ENCODE measurements at regions not wholly inside any gene's neighbourhood (a gene's known extent, or its start where the extent isn't known, plus 50 kb on each side); places are given as distances from the start of the nearest gene placed in this dataset.

DNA sequence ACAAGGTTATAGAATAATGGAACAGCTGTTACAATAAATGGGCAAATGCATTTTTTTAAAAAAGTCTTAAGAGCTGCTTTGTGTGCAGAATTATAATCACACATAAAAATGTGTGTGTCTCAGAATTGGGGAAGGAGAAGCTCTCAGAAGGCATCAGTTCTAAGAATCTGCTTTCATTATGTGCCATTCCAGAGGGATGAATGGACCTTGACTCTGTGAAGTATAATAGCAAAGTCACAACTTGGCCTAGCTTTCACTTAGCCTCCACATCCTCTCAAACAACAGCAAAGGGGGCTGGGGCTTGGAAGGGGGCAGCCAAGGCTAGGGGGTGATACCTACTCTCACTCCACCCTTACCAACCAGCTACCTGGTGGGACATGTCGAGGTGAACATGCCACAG, 265.0 kb downstream of the CDC5L start (continued):
- TF ChIP-seq, protein P1, sequence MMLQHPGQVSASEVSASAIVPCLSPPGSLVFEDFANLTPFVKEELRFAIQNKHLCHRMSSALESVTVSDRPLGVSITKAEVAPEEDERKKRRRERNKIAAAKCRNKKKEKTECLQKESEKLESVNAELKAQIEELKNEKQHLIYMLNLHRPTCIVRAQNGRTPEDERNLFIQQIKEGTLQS (CRISPR knock-in tag; conservative IDR thresholded peaks at IDR 0.05): no peak

DNA sequence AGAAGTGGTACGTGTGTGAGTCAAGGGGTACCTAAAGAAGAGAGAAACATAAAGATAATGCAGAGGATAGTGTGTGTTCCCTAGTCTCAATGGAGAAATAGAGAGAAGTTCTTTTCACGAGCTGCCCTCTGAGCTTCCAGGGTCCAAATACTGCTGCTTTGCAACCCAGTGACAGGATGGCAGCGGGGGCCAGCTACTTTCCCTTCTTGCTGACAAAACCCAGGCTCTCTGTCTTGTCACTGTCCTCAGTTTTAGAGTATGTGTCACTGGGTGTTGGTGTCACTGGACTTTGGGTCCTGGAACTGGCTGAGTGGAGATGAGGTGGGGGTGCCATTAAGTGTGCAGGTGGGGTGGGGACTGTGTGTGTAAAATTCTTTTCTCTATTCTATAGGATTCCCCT, 265.6 kb downstream of the CDC5L start:
- Mint-ChIP-seq H3K36me3 (no peaks in the 10 kb centered on the region), H3K27ac (no peak overlapping the region), H3K9me3 (no peaks in the 10 kb centered on the region), H3K27me3 (ENCODE audit: low read depth) (no peaks in the 10 kb centered on the region), H3K4me3 (no peak overlapping the region), H3K4me1 (peaks cover 27% of the 10 kb centered on the region)
- ATAC-seq (no peak), DNase-seq (ENCODE audit: low spot score) (no peak)
- TF ChIP-seq, protein P2, sequence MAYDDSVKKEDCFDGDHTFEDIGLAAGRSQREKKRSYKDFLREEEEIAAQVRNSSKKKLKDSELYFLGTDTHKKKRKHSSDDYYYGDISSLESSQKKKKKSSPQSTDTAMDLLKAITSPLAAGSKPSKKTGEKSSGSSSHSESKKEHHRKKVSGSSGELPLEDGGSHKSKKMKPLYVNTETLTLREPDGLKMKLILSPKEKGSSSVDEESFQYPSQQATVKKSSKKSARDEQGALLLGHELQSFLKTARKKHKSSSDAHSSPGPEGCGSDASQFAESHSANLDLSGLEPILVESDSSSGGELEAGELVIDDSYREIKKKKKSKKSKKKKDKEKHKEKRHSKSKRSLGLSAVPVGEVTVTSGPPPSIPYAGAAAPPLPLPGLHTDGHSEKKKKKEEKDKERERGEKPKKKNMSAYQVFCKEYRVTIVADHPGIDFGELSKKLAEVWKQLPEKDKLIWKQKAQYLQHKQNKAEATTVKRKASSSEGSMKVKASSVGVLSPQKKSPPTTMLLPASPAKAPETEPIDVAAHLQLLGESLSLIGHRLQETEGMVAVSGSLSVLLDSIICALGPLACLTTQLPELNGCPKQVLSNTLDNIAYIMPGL (CRISPR knock-in tag; IDR thresholded peaks at IDR 0.05): no peak
- no peak for TF ChIP-seq FOXP1 (CRISPR knock-in tag; IDR thresholded peaks at IDR 0.05; ENCODE audit: borderline replicate concordance)
- TF ChIP-seq NR2C2 (CRISPR knock-in tag; IDR thresholded peaks at IDR 0.05): no peak
- TF ChIP-seq, protein P3, sequence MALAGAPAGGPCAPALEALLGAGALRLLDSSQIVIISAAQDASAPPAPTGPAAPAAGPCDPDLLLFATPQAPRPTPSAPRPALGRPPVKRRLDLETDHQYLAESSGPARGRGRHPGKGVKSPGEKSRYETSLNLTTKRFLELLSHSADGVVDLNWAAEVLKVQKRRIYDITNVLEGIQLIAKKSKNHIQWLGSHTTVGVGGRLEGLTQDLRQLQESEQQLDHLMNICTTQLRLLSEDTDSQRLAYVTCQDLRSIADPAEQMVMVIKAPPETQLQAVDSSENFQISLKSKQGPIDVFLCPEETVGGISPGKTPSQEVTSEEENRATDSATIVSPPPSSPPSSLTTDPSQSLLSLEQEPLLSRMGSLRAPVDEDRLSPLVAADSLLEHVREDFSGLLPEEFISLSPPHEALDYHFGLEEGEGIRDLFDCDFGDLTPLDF (CRISPR knock-in tag; IDR thresholded peaks at IDR 0.05): no peak
- TF ChIP-seq, protein P4, sequence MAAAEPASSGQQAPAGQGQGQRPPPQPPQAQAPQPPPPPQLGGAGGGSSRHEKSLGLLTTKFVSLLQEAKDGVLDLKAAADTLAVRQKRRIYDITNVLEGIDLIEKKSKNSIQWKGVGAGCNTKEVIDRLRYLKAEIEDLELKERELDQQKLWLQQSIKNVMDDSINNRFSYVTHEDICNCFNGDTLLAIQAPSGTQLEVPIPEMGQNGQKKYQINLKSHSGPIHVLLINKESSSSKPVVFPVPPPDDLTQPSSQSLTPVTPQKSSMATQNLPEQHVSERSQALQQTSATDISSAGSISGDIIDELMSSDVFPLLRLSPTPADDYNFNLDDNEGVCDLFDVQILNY (CRISPR knock-in tag; IDR thresholded peaks at IDR 0.05): no peak
- TF ChIP-seq ZNF671 (CRISPR knock-in tag; IDR thresholded peaks at IDR 0.05): no peak
- TF ChIP-seq CREB1 (CRISPR knock-in tag; IDR thresholded peaks at IDR 0.05): no peak
- no peak for TF ChIP-seq ZNF138 (CRISPR knock-in tag; conservative IDR thresholded peaks at IDR 0.05)
- TF ChIP-seq, protein P5, sequence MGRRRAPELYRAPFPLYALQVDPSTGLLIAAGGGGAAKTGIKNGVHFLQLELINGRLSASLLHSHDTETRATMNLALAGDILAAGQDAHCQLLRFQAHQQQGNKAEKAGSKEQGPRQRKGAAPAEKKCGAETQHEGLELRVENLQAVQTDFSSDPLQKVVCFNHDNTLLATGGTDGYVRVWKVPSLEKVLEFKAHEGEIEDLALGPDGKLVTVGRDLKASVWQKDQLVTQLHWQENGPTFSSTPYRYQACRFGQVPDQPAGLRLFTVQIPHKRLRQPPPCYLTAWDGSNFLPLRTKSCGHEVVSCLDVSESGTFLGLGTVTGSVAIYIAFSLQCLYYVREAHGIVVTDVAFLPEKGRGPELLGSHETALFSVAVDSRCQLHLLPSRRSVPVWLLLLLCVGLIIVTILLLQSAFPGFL (CRISPR knock-in tag; IDR thresholded peaks at IDR 0.05; ENCODE audit: borderline replicate concordance): no peak
- TF ChIP-seq NFE2L1 (CRISPR knock-in tag; IDR thresholded peaks at IDR 0.05): no peak
- TF ChIP-seq, protein P6, sequence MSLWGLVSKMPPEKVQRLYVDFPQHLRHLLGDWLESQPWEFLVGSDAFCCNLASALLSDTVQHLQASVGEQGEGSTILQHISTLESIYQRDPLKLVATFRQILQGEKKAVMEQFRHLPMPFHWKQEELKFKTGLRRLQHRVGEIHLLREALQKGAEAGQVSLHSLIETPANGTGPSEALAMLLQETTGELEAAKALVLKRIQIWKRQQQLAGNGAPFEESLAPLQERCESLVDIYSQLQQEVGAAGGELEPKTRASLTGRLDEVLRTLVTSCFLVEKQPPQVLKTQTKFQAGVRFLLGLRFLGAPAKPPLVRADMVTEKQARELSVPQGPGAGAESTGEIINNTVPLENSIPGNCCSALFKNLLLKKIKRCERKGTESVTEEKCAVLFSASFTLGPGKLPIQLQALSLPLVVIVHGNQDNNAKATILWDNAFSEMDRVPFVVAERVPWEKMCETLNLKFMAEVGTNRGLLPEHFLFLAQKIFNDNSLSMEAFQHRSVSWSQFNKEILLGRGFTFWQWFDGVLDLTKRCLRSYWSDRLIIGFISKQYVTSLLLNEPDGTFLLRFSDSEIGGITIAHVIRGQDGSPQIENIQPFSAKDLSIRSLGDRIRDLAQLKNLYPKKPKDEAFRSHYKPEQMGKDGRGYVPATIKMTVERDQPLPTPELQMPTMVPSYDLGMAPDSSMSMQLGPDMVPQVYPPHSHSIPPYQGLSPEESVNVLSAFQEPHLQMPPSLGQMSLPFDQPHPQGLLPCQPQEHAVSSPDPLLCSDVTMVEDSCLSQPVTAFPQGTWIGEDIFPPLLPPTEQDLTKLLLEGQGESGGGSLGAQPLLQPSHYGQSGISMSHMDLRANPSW (CRISPR knock-in tag; conservative IDR thresholded peaks at IDR 0.05; ENCODE audit: low read depth): no peak
- TF ChIP-seq RORB (CRISPR knock-in tag; IDR thresholded peaks at IDR 0.05): no peak
- no peak for TF ChIP-seq NR1H2 (CRISPR knock-in tag; IDR thresholded peaks at IDR 0.05)
- TF ChIP-seq, protein P7, sequence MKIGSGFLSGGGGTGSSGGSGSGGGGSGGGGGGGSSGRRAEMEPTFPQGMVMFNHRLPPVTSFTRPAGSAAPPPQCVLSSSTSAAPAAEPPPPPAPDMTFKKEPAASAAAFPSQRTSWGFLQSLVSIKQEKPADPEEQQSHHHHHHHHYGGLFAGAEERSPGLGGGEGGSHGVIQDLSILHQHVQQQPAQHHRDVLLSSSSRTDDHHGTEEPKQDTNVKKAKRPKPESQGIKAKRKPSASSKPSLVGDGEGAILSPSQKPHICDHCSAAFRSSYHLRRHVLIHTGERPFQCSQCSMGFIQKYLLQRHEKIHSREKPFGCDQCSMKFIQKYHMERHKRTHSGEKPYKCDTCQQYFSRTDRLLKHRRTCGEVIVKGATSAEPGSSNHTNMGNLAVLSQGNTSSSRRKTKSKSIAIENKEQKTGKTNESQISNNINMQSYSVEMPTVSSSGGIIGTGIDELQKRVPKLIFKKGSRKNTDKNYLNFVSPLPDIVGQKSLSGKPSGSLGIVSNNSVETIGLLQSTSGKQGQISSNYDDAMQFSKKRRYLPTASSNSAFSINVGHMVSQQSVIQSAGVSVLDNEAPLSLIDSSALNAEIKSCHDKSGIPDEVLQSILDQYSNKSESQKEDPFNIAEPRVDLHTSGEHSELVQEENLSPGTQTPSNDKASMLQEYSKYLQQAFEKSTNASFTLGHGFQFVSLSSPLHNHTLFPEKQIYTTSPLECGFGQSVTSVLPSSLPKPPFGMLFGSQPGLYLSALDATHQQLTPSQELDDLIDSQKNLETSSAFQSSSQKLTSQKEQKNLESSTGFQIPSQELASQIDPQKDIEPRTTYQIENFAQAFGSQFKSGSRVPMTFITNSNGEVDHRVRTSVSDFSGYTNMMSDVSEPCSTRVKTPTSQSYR (CRISPR knock-in tag; IDR thresholded peaks at IDR 0.05): no peak
- TF ChIP-seq, protein P8, sequence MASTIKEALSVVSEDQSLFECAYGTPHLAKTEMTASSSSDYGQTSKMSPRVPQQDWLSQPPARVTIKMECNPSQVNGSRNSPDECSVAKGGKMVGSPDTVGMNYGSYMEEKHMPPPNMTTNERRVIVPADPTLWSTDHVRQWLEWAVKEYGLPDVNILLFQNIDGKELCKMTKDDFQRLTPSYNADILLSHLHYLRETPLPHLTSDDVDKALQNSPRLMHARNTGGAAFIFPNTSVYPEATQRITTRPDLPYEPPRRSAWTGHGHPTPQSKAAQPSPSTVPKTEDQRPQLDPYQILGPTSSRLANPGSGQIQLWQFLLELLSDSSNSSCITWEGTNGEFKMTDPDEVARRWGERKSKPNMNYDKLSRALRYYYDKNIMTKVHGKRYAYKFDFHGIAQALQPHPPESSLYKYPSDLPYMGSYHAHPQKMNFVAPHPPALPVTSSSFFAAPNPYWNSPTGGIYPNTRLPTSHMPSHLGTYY (CRISPR knock-in tag; IDR thresholded peaks at IDR 0.05): no peak
- POLR2A ChIA-PET: interaction anchor here (0.7 kb wide), 1 partner anchor 61 kb away, joined by 3 read pairs; no protein-coding TSS in a partner anchor
- CTCF ChIA-PET: interaction anchor here (0.8 to 7.3 kb wide), 6 partner anchors 9 to 1269 kb away, joined by 3 to 97 read pairs (median 4); no protein-coding TSS in a partner anchor
